Mucosa of gallbladder (tissue), 1 donor: ENCODE measurements at regions not wholly inside any gene's neighbourhood (a gene's known extent, or its start where the extent isn't known, plus 50 kb on each side); places are given as distances from the start of the nearest gene placed in this dataset.
A peak's percentile ranks its signal among the peaks of the same experiment; 100 is the strongest.

ENCODE experiments used
- DNase-seq: peaks from one replicate; pipeline ENCODE4 v3.0.0-alpha.2; 2020; ENCODE audit warnings: low spot score
- donor health status: DM: no; HTN: no; CAD: no.

DNA sequence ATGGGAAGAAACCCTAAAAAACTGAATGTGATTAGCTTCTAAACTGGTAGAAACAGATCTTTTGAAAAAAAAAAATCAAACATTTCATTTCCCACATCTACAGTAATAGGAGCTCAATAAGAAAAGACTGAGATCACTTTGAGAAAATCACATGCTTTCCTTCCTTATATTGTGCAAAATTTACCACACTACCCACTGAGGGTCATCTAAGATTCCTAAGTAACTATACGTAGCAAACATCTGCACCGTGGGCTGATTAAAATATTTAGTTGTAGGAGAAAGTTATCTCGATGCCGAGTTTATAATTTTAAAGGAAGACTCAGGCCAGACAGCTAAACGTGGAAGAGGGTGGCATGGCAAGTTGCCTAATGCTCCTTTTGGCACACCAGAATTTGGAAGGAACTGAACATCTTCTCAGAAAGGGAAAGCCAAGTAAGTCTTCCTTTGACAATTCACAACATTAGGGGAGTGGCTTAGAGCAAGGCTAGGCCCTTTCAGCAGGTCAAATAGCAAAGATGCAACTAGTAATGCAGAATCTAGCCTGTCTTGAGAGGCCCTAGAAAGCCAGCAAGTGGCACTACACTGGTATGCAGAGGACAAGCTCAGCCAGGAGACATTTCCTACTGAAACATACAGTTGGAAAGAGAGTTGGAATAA lies 128.0 kb downstream of the TMA16 start:
- no peak for DNase-seq

DNA sequence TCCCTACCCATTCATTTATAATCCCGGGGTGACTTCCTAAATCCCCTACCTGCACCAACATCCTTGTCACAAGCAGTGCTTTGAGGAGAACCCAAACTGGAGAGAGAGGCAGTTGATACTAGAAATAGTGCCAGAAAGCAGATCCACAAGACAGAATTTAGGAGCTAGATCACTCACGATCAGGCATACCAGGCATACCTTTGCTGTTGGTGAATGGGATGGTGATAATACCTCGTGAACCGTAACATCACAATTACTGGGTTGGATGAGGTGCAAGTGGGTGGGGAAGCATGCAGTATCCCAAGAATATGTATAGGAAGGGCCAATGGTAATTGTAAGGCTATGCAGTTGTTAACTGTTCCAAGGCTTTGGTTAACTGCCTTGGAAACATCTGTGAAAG lies 129.3 kb downstream of the TMA16 start:
- DNase-seq: no peak

DNA sequence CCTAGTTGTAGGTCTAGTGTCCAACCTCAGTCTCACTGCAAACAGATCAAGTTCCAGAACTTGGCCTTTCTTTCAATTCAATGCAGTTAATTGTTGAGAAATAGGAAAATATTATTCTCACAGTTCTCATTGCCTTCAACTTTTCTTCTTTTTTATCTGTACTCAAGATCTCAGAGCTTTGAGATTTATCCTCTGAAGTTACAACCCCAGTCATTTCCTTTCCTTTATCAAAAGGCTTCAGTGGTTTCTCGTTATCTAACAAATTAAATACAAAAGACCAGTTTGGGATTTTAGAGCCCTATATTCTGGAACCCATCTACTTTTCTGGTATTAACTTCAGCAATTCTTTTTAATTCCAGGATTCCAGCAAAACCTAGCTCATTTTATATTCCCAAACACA lies 130.2 kb downstream of the TMA16 start:
- no peak for DNase-seq

DNA sequence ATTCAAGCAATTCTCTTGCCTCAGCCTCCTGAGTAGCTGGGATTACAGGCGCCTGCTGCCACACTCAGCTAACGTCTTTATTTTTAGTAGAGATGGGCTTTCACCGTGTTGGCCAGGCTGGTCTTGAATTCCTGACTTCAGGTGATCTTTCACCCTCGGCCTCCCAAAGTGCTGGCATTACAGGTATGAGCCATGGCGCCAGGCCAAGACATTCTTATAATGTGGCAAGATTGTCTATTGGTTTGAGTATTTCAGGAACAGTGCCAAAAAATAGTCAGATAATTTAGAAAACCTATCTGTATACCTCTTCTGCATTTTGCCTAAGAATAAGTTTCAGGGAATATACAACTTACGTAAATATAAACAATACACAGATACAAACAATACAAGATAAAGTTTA lies 136.8 kb downstream of the TMA16 start:
- no peak for DNase-seq

DNA sequence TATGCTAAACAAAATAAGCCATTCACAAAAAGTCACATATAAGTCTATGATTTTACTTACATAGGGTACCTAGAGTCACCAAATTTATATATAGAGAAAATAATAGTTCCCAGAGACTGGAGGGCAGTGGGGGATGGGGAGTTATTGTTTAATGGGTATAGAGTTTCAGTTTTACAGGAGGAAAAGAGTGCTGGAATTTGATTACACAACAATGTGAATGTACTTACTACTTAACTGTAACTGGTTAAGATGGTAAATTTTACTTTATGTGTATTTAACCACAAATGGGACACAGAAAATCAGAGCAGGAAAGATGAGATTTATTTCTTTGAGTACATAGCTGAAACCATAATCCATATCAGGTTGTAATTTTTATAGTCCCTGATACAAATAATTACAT lies 144.4 kb downstream of the TMA16 start:
- no peak for DNase-seq

DNA sequence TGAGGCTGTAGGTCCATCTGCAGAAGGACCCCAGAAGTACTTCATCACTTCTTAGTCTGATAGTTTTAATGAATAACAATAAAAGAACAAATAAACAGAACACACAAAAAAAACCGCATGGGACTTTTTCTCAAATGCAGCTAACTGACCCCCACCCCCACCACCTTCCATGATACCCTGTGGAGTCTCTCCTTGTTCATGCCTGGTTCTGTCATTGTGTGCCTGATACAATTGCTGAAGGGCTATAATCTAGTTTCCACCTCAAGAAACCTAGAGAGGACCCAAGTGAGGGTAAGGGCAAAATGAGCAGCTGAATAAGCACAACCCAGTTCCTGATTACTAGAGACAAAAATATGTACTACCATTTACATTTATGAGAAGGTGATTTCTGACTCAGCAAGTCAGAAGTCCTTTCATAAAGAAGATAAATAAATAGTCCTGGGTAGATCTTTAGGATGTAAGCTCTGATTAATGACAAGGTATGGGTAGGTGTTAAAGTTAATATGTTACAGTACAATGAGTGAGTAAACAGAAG lies 155.1 kb downstream of the TMA16 start:
- no peak for DNase-seq

DNA sequence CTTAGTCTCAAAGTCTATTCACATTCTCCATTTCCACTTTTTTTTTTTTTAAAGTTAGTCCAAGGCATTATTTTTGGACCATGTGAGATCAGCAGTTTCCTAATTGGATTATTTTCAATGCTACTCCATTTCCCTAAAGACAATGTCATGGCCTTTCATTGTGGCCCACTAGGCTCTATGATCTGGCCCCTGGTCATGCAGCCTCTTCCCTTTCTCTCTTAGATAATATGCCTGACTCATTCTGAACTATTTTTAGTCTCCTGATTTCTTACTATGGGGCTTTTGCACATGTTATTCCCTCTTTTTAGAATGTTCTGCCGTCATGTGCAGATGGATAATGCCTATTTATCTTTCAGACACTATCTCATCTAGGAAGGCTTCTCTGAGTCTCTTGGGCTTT lies 157.3 kb downstream of the TMA16 start:
- DNase-seq: no peak

DNA sequence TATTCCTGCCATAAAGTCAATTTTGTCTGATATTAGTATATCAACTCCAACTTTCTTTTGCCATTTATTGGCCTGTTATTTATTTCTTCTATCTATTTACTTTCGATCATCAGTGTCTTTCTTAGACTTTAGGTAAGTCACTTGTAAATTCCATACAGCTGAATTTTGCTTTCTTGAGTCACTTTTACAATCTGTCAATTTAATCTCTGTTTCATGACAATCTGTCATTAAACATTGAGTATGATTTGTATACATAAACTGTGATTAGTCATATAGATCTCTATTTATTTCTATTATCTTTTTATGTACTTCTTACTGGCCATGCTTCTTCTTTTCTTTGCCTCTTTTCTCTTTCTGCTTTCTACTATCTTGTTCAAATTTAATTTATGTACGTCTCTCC lies 160.1 kb downstream of the TMA16 start:
- no peak for DNase-seq

DNA sequence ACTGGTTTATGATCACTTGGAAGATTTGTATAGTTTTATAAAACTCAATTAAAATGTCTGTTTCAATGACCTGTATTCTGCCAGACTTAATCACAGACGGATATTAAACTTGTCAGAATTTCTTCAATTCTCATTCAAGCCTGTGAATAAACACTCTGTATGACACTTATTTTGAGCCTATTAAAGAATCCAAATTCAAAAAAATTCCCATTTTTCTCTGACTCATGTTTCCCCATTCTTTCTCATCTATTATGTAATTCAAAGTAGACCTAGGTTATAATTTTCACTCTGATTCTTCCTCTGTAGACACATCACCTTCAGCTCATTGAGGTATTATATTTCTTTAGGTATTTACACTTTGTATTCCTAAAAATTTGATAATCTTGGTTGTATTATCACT lies 166.1 kb downstream of the TMA16 start:
- no peak for DNase-seq

DNA sequence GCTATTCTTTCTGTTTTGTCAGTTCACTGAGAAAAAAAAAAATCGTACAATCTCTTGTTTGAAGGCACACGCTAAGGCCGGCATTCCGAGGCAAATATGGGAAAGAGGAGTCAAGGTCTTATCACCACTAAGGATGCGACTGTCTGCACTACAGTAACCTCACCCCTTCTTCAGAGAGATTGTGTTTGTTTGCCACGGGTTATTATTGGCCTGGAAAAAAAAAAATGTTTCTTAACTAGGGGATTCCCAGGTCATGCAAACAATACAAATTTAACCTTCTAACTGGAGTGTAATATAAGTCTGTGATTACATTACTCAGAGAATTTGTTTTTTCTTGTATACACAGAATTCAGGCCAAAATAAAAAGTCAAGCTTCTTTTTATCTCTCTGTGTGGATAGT lies 168.3 kb downstream of the TMA16 start:
- no peak for DNase-seq

DNA sequence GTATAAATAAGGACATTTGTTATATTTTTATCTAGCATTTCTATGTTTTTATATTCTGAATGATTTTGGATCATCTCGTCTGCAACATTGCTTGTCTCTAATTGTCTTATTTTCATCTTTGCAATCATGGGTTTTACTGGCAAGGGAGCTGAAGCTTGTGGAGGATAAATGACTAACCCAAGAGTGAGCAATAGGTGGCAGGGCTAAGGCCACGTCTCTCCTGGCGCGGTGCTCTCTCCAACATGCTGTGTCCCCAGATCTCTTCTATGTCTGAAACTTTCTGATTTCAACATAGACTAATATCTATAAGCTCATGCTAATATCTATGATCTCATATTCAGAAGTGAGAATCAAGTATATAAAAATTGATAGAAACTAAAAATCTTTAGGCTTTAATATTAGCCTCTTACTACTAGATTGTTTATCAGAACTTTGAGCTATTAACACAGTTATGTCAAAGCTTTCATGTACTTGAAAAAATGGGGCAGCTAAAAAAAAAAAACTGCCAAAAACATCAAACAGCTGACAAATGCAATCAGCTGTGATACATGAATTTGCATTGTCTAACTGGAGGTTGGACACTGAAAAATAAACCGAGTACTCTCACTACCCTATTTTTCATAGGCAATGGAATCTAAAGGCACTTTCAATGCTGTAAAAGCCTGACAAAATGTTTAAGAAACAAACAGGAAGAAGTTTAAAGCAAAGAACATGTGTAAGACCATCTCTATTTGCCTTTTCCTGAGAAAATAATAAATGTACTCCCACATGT lies 169.2 kb downstream of the TMA16 start:
- no peak for DNase-seq

DNA sequence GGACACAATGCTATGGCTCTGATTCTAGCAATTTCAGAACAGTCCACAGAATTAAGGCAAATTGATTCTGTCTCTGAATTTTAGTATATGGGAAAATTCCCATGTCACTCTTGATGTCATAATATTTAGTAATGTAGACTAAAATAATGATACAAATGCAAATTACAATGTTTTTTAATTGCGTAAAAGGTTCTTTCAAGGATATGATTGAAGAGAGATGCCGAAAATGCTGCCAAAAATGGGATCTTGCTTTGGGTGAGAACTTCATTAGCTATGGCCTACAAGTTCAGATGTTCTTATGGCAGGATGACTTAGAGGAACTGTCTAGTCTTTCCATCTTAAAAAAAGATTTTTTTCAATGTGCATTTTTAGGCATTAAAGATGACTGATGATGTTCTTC lies 170.6 kb downstream of the TMA16 start:
- DNase-seq: no peak

DNA sequence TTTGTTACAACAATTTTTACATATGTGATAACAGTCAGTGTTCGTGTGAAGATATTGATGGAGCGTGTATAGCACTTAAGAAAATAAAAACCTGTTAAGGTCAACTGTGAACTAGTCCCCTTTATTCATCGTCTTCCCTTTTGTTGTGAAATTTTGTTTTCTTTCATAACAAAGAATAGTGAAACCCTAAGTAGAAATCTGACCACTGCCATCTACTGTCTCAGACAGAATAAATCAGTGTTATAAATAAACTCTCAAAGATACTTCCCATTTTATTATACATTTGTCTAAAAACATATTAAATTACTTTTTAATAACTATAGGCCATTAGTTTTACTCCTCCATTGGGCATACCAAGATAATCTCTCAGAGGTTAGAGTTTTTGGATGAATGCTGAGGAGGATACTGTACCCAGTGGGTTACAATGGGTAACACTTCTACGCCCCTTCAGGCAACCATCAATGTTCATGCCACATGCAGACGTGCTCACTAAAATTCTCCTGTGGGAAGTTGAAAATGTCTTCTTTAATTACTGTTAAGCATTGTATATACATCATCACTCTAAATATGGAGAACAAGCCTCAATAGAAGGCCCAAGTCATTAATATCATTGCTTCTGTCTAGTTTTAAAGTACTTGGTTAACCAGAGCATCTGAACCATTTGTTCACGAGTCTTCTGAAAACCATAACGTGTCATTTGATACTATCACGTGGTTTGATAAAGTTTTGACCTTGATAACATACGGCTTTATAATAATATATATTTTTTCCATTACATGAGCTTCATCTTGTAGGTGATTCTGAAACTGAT lies 171.2 kb downstream of the TMA16 start:
- DNase-seq: no peak

DNA sequence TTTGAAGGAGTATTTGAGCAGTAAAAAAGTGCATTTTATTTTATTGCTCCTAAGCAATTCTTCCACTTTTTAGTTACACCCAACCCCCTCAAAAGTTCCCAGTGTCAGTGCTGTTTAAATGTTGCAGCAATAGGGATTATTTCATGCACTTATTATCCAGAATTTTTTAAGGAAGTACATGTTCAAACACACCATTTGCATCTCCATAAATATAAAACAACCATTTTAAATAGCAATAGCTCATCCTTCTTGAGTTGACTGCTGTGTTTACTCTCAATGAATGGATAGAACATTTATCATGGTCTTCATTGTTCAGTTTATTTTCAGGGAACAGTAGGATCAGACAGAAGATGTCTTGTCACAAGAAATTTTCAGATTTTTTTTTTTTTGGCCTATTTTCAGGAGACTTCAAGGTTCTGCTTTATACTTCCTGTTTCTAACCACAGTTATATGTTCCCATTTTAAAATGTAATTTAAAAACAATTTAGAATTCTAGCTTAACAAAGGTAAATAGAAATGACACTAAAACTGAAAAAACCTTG lies 171.9 kb downstream of the TMA16 start:
- no peak for DNase-seq

DNA sequence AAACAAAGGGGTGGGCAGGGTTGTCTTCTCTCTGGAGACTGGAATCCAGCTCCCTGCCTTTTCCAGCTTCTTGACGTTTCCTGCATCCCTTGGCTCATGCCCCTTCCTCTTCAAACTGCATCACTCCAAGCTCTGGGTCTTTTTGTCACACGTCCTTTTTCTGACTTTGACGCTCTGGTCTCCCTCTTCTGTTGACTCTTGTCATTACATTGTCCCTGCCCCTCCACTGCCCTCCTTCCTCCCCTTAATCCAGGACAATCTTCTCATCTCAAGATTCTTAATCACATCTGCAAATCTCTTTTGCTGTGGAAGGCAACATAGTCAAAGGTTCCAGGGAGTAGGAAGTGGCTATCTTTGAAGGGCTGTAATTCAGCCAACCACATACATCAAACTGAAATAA lies 178.3 kb downstream of the TMA16 start:
- DNase-seq: no peak

DNA sequence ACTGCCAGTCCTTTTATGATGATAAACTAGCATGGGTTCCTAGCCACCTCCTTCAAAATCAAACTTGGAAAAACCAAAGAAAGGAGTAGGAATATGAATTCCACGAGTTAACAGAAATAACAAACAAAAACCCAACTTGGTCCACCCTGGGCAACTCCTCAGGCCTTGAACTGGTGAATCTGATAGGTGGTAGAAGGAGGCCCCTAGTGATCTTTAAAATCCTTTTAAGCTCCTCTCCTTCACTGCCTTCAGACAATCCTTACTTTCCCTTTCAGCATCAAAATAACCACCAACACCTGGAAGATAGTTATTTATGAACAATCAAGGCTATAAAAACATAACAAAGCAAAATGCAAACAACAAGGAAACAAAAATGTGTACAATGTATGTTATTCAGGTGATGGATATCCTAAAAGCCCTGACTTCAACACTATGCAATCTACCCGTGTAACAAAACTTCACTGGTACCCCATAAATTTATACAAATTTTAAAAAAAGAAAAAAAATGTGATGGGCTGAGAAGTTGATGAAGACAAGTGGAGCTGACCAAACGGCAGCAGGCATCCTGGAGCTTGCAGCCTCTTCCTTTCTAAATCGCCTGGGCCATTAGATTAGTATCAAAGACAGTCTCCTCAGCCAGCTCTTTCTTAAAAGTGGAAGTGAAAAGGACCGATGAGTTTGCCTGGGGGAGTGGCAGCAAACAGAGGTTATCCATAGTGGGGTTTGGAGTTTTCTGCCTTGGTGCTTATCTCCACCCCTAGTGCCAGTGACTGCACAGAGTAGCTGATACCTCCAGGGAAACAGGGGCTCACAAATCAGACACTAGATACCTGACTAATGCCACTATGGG lies 179.6 kb downstream of the TMA16 start:
- no peak for DNase-seq

DNA sequence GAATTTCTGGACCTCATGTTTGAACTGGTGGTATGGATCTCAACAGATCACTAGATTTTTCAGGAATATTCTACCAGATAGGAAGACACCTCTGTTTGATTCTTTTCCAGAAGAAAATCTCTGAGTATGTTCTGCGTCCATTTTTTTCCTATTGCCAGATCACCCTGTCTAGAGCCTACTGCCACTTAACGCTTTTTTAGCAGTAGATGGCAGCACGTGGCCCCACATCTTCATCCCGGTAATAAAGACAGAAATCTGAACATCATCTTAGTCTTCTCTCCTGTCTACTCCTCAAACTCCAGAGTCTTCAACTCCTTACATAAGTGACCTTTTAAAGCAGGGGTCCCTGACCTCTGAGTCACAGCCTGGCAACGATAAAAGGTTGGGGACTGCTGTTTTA lies 184.7 kb downstream of the TMA16 start:
- DNase-seq: no peak

DNA sequence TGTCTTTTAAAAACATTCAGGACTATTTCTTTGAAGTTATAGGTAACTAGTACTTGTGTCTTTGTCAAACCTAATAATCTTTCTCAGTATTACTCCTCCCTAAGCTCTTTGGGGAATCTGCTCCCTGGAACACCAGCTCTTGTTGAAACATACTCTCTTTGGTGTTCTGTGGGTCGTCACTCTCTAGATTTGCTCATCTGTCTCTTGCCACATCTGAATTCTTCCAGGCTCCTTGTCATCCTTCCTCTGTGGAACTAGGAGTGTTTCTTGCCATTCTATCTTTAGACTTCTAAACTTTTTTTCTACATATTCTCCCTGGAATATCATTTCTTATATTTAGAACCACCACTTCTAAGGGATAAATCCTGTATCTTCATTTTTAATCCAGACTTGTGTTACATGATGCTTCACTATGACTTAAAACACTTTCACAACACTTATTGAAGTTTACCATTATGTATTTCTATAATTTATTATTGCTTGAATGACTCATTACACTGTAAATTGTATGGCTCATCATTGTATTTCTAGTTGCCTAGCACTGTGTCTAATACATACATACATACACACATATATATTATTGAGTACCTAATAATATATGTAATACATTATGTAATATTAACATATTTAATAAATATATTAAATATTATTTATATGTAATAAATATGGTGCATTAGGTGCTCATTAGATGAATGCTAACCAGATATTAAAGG lies 186.1 kb downstream of the TMA16 start:
- DNase-seq: no peak

DNA sequence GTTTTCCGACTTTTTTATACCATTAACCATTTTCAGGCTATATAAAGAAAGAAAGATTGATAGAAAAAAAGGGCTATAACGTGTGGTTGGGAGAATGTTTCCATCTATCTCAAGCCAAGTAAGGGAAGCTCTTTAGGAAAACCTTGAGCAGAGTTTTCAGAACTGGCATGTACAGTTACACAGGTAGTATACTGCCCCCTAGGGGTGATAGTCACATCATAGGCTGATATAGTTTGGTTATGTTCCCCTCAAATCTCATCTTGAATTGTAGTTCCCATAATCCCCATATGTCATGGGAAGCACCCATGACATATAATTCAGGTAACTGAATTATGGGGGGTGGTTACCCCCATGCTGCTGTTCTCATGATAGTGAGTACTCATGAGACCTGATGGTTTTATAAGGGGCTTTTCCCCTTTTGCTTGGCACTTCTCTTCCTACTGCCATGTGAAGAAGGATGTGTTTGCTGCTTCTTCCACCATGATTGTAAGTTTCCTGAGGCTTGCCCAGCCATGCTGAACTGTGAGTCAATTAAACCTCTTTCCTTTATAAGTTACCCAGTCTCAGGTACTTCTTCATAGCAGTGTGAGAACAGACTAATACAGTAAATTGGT lies 186.8 kb downstream of the TMA16 start:
- DNase-seq: peak; percentile 43

DNA sequence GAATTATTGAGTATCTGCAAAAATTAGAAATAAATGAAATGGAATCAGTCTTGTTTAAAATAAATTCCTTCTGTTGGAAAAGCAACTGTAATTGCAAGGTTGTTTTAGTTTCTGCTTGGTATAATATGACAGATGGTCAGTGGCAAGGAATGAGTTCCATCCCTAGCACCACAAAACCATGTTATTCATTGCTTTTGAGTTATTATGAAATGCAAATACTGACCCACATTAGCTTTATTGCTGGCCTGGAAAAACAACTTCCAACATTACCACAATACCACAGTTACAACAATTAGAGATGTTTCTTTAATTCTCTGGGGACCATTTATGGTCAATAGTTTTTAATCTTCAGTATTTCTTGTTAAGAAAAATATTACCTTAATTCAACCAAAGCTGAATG lies 194.4 kb downstream of the TMA16 start:
- DNase-seq: no peak
